Cardiac muscle cell (in vitro differentiated cells and primary cell): ENCODE measurements at regions not wholly inside any gene's neighbourhood (a gene's known extent, or its start where the extent isn't known, plus 50 kb on each side); places are given as distances from the start of the nearest gene placed in this dataset.

Experiments used
- DNase-seq, 2 donors: peaks; one replicate each; pipeline versions ENCODE4 v3.0.0 to v3.0.0-alpha.2; 2010 to 2017; ENCODE audit warnings: low read depth in 1 of 2, low spot score in 1 of 2
- H3K27ac ChIP-seq: fragments of 200-600 bp; sonication (generic); 2 replicates; pipeline ENCODE4 v1.5.1; 2016
- H3K27me3 ChIP-seq: fragments of 200-600 bp; sonication (generic); 2 replicates; pipeline ENCODE4 v1.6.0; 2016; ENCODE audit warnings: control low read depth
- H3K36me3 ChIP-seq: fragments of 200-600 bp; sonication (generic); 2 replicates; pipeline ENCODE4 v1.5.1; 2016; ENCODE audit warnings: control low read depth
- H3K4me1 ChIP-seq: fragments of 200-600 bp; sonication (generic); 2 replicates; pipeline ENCODE4 v1.8.1; 2017; ENCODE audit warnings: low read depth, mild to moderate bottlenecking, mixed run types
- H3K4me3 ChIP-seq: fragments of 200-600 bp; sonication (generic); 2 replicates; pipeline ENCODE4 v1.5.1; 2016; ENCODE audit warnings: mild to moderate bottlenecking
- H3K9me3 ChIP-seq: fragments of 200-600 bp; sonication (generic); 2 replicates; pipeline ENCODE4 v1.5.1; 2017; ENCODE audit warnings: low read depth, mild to moderate bottlenecking, control low read depth
- TF ChIP-seq, protein P1 (sequence below): IDR thresholded peaks from 2 replicates; pipeline ENCODE4 v1.5.1; 2012; ENCODE audit warnings: low read depth, mild to moderate bottlenecking, low read length

DNA sequence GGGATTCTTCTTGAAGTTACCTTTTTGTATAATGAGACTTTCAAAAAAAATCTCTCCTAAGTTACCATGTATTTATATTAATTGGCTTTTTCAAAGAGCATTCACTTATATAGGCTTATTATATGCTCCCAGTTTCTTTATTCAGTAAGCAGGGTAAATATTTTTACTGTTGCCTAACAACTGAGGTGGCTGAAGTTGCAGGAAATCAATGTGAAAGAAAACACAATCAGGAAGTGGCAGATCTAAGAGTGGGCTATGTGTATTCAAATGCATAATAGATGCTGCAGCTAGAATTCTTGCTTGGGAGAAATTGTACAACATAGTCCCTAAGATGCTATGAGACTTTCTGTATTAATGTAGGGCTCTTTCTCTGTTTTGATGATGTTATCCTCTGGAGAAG lies 606.9 kb downstream of the NUF2 start:
- no peaks in the 10 kb centered on the region for H3K4me1 ChIP-seq
- TF ChIP-seq, protein P1, sequence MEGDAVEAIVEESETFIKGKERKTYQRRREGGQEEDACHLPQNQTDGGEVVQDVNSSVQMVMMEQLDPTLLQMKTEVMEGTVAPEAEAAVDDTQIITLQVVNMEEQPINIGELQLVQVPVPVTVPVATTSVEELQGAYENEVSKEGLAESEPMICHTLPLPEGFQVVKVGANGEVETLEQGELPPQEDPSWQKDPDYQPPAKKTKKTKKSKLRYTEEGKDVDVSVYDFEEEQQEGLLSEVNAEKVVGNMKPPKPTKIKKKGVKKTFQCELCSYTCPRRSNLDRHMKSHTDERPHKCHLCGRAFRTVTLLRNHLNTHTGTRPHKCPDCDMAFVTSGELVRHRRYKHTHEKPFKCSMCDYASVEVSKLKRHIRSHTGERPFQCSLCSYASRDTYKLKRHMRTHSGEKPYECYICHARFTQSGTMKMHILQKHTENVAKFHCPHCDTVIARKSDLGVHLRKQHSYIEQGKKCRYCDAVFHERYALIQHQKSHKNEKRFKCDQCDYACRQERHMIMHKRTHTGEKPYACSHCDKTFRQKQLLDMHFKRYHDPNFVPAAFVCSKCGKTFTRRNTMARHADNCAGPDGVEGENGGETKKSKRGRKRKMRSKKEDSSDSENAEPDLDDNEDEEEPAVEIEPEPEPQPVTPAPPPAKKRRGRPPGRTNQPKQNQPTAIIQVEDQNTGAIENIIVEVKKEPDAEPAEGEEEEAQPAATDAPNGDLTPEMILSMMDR = no peak
- H3K27ac ChIP-seq = no peak overlapping the region
- no peak overlapping the region for H3K4me3 ChIP-seq
- H3K36me3 ChIP-seq = no peaks in the 10 kb centered on the region
- peak in 1 of 2 donors; percentile 2 for DNase-seq
- H3K27me3 ChIP-seq = no peaks in the 10 kb centered on the region
- no peaks in the 10 kb centered on the region for H3K9me3 ChIP-seq

DNA sequence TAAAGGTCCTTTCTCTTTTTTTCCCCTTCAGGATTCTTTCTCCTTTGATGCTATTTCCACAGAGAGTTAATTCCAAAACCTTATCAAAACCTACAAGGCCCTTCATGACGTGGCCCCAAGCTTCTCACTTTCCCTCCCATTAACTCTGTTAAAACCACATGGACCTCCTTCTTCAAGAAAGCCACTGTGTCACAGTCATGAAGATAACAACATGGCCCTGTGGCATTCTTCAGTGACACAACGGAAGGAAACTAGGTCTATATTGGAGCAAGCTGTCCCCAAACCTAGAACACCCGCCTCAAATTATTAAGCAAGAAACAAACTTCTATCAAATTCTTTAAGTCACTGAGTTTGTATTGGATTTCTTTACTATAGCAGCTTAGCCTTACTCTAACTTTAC lies 611.1 kb downstream of the NUF2 start:
- Histone ChIP-seq H3K9me3 (no peaks in the 10 kb centered on the region), H3K36me3 (no peaks in the 10 kb centered on the region), H3K27ac (no peak overlapping the region), H3K4me3 (no peak overlapping the region), H3K27me3 (no peaks in the 10 kb centered on the region), H3K4me1 (no peaks in the 10 kb centered on the region)
- TF ChIP-seq, protein P1 = no peak
- DNase-seq = no peak

GRCh38 chr1:163933437-163933836 lies 611.7 kb downstream of the NUF2 start:
- TF ChIP-seq, protein P1 = no peak

DNA sequence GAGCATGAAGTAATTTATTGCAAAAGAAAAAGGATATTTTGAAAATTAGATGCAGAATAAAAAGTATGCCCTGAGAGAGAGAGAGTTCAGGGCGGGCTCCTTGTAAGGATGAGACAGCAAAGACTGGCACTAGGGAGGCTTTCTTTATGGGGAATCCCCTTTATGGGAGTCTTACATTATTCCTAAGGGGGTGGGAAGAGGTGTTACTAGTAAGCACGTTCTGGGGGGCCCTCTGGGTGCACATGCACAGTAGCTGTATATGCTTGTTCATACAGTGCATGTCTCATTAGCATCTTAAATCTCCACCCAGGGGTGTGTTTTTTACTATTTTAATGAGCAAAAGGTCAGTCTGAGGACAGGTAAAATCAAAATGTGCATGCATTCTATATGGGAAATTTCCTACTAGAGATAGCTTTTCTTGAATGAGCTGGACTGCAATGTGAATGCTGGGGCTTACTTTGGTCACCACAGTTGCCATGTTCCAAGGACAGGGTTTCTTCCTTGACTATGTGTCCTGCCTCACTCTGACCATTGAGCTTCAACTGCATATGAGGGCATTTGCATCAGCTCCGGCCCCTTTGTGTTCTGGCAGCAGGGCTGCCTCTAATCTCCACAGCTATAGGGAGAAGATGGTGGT lies 614.1 kb downstream of the NUF2 start:
- Histone ChIP-seq H3K36me3 (no peaks in the 10 kb centered on the region), H3K27me3 (no peaks in the 10 kb centered on the region), H3K9me3 (no peaks in the 10 kb centered on the region), H3K4me3 (no peak overlapping the region), H3K27ac (no peak overlapping the region), H3K4me1 (no peaks in the 10 kb centered on the region)
- TF ChIP-seq, protein P1 = no peak
- DNase-seq = no peak

More at GRCh38 chr1:163933437-163933836, 611.7 kb downstream of the NUF2 start:
- no peak for DNase-seq
- H3K4me1 ChIP-seq = no peaks in the 10 kb centered on the region
- H3K9me3 ChIP-seq = no peaks in the 10 kb centered on the region
- H3K36me3 ChIP-seq = no peaks in the 10 kb centered on the region
- H3K27ac ChIP-seq = no peak overlapping the region
- H3K4me3 ChIP-seq = no peak overlapping the region
- H3K27me3 ChIP-seq = no peaks in the 10 kb centered on the region

- TF ChIP-seq, protein P1 = no peak
- Histone ChIP-seq H3K27me3 (no peaks in the 10 kb centered on the region), H3K36me3 (no peaks in the 10 kb centered on the region), H3K4me1 (no peaks in the 10 kb centered on the region), H3K9me3 (no peaks in the 10 kb centered on the region), H3K27ac (no peak overlapping the region), H3K4me3 (no peak overlapping the region)
- DNase-seq = no peak
These were observed 599.4 kb upstream of the PBX1 start for GRCh38 chr1:163959622-163960021.
